22Rv1 (cell line): ENCODE measurements at regions not wholly inside any gene's neighbourhood (a gene's known extent, or its start where the extent isn't known, plus 50 kb on each side); places are given as distances from the start of the nearest gene placed in this dataset.

Experiments
- H3K27ac ChIP-seq: fragments of 450-650 bp; 2 replicates; pipeline ENCODE4 v1.5.1; 2017
- CTCF ChIP-seq: fragments of 450-650 bp; IDR thresholded peaks from 2 replicates; pipeline ENCODE4 v1.5.1; 2017; ENCODE audit warnings: mild to moderate bottlenecking
- ZFX ChIP-seq: fragments of 450-650 bp; IDR thresholded peaks from 2 replicates; pipeline ENCODE4 v1.6.1; 2017; ENCODE audit warnings: antibody characterized with exemption, borderline replicate concordance

- no peak overlapping the region for H3K27ac ChIP-seq
- TF ChIP-seq CTCF (no peak), ZFX (no peak)
These were observed 127.3 kb upstream of the NR4A3 start for GRCh38 chr9:99694393-99694792.

DNA sequence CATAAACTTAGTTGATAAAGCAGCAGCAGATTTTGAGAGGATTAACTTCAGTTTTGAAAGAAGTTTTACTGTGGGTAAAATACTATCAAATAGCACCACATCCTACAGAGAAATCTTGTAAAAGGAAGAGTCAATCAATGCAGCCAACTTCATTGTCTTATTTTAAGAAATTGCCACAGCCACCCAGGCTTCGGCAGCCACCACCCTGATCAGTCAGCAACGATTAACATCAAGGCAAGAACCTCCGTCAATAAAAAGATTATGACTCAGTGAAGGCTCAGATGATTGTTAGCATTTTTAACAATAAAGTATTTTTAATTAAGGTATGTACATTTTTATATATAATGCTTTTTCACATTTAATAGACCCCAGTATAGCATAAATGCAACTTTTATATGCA is 122.3 kb upstream of the NR4A3 start:
- TF ChIP-seq CTCF (no peak), ZFX (no peak)
- H3K27ac ChIP-seq = no peak overlapping the region

GRCh38 chr9:99712214-99712613 is 109.5 kb upstream of the NR4A3 start:
- no peak overlapping the region for H3K27ac ChIP-seq
- TF ChIP-seq ZFX = no peak
- TF ChIP-seq CTCF = no peak

GRCh38 chr9:99713838-99714306 is 107.8 kb upstream of the NR4A3 start:
- TF ChIP-seq ZFX (no peak), CTCF (no peak)
- H3K27ac ChIP-seq = no peak overlapping the region

DNA sequence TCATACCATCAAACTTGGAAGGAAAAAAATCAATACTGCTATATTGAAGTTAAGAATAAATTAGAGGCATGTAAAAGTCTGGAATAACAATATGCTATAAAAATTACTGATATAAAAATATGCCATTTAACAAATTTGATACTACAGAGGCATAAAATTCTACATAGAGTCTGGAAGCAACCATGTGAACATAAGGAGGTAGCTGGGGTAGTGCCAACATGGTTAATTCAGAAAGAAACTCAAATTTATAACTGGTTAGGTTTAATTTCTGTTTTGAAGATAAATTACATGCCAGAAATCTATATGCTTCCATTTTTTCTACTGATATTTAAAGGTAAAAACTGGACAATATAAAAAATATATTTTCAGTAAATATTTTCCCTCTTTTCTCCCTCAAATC is 103.1 kb upstream of the NR4A3 start:
- H3K27ac ChIP-seq = no peak overlapping the region
- TF ChIP-seq ZFX (no peak), CTCF (no peak)

GRCh38 chr9:99720455-99721050 is 101.1 kb upstream of the NR4A3 start:
- TF ChIP-seq CTCF = no peak
- no peak for TF ChIP-seq ZFX
- H3K27ac ChIP-seq = no peak overlapping the region

DNA sequence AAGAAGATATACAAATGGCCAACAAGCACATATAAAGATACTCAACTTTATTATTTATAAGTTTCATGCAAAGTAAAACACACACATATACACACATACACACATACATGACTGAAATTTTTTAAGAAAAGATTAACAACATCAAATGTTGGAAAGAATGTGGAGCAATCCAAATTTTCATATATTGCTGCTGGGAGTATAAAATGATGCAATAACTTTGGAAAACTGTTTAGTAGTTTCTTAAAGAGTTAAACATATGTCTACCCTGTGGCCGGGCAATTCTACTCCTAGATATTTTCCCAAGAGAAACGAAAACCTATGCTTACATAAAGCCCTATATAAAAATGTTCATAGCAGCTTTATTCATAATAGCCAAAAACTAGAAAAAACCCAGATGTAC is 99.8 kb upstream of the NR4A3 start:
- no peak overlapping the region for H3K27ac ChIP-seq
- TF ChIP-seq ZFX (no peak), CTCF (no peak)
